HG02943 (cell line): ENCODE measurements at regions not wholly inside any gene's neighbourhood (a gene's known extent, or its start where the extent isn't known, plus 50 kb on each side); places are given as distances from the start of the nearest gene placed in this dataset.
"Not testable (repeated sequence)": the region's sequence is repeated elsewhere in the genome, so short reads cannot be mapped to it uniquely, and the experiment has no call there.

Experiments
- ATAC-seq: cut with Tn5 transposase; IDR thresholded peaks from one replicate; pipeline ENCODE4 v1.9.1; 2021; ENCODE audit warnings: mild to moderate bottlenecking, low read depth, moderate library complexity; ENCODE audit not compliant: unreplicated experiment

DNA sequence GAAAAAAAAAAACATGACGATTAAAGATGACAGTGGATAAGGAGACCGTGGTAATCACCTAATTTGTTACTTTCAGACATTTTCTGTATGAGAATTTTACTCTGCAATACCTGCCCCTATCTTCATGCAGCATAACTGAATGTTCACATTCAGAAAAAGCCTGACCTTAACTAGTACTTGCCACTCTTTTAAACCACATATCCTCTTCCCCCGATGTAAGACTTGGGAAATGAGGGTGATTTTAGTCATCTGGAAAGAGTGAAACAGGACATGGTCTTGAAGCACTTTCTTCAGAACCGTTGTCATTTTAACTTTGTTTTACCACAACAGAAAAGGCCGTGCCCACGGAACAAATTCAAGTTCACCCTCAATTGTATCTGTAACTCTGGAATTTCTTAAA is 318.5 kb downstream of the BCL2L11 start:
- not testable (repeated sequence) for ATAC-seq

DNA sequence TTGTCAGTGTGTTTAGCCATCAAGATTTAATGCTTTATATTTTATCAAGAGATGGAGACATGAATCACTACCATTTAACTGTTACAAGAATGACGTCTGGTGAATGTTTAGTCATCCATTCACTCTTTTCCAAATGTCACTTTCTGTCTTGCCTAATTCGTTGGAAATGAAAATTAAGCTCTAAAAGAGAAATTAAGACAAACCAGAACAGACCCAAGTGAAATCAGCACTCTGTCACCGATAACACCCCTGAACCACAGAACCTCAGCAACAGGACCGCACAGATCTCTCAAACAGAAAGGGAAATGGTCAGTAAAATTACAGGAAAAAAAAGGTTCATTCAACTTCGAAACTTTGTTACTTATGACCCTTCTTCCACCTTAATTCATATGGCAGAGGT is 320.9 kb downstream of the BCL2L11 start:
- ATAC-seq = not testable (repeated sequence)

DNA sequence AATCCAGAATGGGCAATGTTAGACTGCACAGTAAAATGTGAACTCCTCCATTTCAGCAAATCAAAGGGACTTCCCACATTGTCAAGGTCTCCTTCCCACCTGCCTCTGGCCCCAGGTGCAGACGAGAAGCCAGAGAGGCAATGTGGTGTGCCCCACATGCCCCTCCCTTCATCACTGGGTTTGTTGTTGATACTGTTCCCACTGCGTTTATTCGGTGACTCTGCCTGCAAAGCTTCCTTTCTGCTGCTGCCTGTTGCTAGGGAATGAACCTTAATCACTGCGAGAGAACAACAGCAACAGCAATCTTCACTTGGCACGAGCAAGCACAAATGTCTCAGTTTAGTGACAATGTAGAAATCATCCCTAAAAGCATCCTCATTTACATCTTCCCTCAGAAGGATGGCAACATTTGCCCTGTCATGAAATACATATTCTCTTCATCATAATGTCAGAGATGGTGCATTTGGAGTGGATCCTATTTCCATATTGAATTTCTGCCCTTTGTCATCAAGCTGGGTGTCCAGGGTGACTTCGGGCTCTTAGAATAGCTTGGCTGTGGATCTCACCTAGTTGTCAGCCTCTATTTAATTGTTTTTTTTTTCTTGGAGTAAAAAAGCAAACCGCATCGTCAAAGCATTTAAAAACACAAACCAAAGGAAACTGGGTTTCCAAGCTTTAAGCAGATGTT is 322.2 kb downstream of the BCL2L11 start:
- ATAC-seq = not testable (repeated sequence)

DNA sequence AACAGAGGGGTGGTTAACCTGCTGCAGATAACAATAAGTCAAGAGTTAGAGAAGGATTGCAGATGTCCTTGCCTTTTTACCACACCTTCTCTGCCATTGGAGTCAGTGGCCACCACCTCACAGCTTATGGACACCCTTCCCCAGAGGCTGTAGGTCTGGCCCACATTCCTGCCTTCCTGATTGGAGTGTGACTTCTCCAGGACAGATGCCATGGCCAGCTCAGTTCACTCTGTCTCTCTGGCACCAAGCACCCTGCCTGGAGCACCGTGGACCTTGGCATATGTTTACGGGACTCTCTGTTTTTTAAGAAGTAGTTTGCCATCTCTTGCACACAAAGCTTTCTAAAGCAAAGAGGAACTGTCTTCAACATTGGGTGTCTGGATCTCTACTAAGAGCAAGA is 323.8 kb downstream of the BCL2L11 start:
- not testable (repeated sequence) for ATAC-seq

DNA sequence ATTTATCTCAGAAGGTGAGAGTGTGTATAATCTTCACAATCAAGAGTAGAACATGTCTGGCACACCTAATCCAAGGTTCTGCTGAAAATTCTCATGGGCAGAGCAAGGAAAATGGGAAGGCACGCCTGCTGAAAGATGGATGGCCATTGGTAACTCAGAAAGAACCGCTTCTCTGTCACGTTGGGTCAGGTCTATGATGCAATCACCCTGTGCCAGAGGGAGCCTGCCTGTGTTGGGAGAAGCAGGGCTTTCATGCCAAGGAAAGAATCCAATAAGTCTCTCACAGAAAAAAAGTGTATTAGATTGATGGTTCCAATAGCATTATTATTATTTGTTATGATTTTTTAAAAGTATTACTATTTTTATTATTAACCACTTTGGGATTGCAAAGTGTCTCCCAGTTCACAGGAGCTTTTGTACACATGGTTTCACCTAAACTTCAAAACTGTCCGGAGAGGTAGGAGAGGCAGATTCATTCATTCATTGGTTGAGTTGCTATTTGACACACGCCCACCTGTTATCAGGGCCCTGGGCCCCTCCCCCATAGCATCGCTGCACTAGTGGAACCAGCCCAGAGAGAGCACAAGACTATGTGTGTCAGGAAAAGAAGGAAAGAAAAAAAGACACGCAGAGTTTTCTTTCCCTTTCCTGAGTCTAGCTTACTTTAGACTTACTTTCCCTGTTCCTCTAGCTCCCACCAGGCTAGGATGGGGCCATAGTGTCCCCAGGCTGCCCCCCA is 324.6 kb downstream of the BCL2L11 start:
- ATAC-seq = not testable (repeated sequence)

DNA sequence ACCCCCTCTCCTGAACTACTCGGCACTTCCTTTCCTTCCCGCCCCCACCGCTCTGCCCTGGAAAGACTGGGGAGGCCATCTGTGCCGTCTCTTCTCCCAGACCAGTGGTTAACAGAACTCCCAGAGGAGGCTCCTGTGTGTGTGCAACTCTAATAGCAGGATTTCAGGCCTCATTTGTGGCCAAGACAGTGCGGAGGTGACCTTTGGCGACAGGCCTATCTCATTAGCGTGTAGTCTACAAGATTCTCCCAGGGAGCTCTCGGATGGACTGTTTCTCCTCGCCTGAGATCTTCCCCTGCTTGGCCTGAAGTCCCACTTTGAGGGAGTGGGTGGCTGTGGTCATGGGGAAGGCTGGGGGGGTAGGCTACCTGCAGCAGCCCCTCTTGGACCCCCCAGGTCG is 325.2 kb downstream of the BCL2L11 start:
- not testable (repeated sequence) for ATAC-seq

DNA sequence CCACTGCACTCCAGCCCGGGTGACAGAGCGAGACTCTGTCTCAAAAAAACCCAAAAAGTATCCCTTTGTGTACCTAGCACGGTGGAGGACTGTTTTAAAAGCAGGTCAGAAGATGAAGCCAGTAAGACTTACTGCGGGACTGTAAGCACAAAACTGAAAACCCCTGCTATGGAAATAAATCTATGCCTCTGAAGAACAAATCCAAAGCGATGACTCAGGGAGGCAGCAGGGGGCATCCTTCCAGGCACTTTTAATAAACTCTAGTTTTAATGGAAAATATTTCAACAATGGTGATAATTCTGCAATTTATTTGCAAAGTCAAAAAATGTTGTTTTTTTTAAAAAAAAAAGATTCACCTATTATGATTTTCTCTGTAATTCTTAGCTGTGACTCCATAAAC is 326.8 kb downstream of the BCL2L11 start:
- not testable (repeated sequence) for ATAC-seq

DNA sequence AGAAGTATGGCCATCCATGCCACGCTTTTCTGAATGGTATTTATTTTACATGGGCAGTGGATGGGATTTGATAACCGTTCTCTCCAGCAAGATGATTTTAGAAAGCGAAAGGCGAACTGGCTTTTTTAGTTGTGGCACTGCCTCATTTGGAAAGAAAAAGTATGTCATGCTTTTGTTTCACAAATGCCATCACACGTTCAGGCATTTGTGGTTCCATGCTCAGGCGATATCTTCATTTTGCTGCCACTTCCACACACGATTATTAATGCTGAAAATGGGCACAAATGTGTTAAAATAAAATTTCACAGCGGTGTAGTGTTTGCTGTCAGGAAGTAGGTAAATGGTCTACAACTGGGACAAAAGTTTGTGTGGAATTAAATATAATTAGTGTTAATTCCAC is 328.1 kb downstream of the BCL2L11 start:
- not testable (repeated sequence) for ATAC-seq

DNA sequence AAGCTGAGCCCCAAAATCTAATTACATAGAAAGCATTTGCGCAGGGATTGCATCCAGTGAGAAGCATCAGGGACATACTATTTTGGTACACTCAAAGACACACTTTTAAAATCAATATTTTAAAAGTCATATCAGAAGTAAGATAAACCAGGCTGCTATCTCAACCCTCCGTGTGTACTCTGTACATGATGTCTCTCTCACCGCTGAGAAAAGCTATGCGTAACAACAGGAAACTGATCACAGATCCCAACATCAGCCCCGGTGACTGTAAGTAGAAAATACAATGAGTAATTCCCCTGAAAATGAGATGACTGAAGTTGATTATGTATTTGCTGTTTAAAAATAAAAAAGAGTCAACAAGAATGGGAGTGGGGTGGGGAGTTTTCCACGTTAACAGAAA is 329.8 kb downstream of the BCL2L11 start:
- not testable (repeated sequence) for ATAC-seq

DNA sequence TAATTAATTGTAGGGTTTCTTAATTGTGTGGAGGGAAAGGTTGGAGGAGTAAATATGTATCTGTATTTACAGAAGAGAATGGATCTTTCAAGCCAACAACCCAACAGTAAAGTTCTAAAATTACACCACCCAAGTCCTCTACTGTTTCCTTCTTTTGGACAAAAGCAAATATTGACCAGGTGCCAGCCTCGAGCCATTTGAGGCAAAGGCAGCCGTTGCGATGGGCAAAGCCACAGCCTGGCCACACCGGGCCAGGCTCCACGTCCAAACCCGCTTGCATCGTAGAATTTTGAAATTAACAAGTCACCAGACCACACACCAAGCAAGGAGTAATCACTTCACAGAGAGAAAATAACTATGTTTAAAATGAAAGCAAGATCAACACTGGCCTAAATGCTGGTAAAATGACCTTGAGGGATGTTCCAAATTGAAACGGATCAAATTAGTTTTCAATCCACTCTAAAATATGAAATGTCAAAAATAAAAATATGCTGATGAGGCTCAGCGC is 331.0 kb downstream of the BCL2L11 start:
- not testable (repeated sequence) for ATAC-seq

DNA sequence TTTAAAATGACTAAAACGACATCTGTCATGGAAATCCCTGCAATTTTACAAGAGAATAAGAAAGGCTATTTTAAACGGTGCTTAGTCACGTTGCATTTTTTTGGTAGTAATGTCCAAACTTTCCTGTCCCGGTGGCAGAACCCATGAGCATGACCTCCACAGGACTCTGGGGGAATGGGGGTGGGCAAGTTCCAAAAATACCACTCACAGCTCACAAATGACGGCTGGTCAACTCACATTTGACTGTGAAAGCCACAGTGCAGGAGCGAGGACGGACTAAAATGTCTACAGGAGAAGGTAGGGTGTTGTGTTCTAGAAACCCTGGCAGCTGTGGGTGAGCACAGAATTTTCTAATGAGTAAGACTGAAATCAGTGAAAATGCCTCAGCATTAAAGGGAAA is 331.5 kb downstream of the BCL2L11 start:
- not testable (repeated sequence) for ATAC-seq

DNA sequence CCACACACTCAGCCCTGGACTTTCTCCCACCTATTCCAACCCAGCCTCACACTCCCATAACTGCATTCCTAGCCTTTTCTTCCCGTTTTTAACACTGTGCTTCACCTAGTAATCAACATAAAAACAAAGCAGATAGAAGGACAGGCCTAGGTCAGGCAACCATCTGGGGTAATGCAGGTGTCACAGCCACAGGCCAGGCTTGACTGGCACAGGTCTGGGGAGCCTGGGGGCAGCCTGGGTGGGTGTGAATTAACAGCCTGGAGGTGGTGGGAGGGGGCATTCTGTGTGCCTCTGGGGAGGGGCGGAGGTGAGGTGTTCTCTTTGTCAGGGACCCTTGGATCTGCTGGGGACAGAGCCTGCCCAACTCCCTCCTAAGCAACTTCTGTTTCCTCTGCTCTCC is 332.6 kb downstream of the BCL2L11 start:
- not testable (repeated sequence) for ATAC-seq

DNA sequence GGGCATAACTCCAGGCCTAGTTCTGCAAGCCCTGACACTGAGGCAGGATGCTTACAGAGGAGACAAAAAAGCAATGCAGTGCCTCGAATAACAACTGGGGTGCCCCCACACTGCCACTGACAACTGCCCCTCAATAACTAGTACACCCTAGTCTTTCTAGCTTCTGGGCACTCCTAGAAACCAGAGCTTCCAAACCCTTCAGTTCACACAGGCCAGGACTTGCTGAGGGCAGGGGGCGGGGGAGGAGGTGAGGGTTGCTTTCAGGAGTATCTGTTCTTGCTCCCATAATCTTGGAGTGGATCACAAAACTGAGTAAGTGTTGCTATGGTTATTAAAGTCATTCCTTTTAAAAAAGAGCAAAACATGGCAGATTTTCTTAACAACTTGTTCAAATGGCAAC is 333.1 kb downstream of the BCL2L11 start:
- ATAC-seq = not testable (repeated sequence)

DNA sequence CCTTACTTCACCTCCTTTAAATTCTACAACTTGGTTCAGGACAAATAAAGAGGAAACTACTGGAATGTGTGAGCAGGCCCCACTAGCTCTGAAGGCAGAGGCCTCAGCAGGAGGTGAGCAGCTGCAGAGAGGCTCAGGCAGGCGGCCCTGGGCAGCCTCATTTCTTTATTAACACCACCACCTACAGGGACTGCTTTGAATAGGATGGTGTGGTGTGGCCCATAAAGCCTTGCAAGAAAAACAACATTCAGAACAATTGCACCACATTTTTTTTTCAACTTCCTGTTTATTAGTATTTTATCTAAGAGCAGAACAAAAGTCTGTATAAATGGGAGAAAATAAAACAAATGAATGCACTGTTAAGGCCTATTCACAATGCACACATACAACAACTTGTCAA is 333.7 kb downstream of the BCL2L11 start:
- ATAC-seq = peak; percentile 85

DNA sequence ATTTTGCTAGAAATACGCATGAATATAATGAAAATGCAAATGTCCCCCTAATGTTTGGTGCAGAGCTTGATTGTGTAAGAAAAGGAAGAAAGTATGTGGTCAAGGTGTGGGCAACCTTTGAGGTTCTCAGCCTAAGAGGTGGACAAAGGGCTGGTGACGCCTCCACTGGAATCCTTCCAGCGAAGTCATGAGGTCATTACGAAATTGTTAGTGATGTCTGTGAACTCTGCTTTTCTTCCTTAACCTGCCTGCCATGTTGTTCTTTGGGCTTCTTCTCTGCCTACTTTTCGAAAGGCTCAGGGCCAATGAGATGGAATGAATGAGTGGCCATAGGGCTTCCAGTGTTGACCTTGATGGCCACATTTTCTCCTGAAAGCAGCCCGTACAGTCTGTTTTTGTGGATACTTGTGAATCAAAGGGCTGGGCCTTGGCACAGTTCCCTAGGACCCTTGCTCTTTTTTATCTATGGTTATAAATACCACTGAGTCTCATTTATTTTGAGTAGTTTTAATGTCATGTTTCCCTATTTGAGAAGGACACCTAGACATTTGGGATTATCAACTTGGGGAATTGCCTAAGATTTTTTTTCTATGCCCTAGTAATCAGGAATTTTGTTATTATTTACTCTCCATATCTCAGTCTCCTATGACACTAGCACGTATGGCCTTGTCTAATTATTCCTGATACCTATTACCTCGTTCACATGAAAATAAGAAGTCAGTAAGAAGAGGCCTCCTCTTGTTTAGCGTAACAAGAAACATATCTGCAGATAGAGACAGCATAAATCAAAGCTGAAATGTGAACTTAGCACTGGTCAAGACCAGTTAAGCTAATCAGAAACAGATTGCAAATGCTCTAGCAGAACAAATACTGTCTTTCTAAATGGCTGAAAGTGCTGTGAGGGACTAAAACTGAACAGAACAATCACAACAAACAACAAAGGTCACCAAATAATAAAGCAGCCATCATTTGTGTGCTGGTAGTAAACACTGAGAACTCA is 334.6 kb downstream of the BCL2L11 start:
- not testable (repeated sequence) for ATAC-seq

DNA sequence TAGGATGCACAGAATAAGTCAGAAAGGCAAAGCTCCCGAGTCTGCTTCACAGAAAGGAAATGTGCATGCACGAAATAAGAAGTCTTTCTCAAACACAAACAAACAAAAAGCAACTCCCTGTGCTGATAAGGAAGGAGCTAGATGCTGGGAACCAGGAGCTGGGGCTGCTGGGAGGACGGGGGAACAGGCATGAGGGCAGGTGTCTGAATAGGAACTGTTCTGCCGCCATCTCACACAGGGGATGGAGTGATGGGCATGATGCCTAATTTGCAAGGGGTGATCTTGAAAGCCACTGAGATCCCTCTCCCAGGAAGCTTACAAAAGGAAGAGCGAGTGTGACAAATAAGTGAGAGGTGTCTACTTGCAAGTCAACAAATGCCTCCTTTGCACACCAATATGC is 336.5 kb downstream of the BCL2L11 start:
- ATAC-seq = not testable (repeated sequence)

DNA sequence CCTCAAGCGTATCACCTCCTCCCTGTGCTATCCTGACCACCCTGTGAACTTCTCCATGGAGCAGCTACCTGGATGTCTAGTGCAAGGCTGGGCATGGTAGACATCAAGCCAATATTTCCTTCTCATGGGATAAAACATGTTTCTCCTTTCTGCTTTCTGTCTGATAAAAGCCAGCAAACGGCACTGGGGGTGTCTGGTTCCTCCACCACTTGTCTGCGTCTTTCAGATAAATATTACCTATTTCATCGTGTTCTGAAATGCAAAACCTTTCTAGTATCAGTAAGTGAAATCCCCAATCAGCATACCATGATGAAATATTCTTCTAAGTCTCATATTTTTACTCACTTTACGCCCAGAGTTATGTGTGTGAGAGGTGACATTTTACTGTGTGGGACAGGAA is 340.2 kb downstream of the BCL2L11 start:
- ATAC-seq = not testable (repeated sequence)

DNA sequence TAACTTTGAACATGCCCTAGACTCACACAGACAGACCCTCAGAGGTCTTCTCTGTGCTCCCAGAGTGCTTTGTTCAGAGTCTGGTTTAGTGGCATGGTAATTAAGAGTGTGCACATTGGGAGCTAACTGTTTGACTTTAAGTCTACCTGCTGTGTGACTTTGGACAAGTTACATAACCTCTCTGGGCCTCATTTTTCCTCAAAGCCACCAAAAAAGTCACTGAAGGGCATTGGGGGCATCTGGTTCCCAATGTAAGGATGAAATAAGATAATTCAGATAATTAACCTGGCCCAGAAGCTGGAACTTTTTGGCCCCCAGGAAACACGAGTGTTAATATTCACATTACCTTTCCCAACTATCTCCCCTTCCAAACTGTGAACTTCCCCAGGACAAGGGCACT is 341.1 kb downstream of the BCL2L11 start:
- ATAC-seq = not testable (repeated sequence)

DNA sequence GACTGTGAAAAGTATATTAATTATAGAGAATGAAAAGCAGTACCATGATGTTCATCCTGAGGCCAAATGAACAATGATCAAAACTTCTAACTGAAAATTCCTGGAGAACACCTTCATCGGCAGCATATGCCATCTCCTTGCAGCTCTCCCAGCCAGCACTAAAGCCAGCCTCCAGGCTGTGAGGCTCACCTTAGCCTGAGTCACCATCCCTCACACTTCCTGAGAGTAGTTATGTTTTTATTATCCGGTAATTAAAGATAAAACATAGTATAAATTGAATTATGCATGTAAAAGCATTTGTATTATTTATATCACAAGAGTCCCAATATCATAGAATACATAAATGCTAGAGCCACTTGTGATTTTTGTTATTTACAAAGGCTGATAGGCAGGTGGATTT is 341.9 kb downstream of the BCL2L11 start:
- not testable (repeated sequence) for ATAC-seq

DNA sequence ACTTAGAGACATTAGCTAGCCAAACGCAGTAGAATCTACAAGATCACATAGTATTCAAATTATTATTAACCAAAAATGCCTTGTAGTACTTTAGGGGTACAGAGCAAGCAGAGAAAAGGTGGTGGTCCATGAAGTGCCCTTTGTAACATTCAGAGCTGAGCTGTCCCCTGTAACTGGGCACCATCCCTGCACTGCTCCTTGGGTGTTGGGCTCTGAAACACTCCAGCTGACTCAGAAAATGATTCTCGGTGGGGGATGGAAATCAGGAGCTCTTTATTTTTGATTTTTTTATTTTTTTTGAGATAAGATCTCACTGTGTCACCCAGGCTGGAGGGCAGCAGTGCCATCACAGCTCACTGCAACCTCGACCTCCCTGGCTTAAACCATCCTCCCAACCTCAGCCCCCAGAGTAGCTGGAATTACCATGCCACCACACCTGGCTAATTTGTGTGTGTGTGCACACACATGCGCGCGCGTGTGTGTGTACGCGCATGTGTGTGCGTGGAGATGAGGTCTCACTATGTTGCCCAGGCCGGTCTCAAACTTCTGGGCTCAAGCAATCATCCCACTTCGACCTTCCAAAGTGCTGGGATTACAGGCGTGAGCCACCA is 342.6 kb downstream of the BCL2L11 start:
- ATAC-seq = not testable (repeated sequence)
